H1 (cell line): ENCODE measurements at regions not wholly inside any gene's neighbourhood (a gene's known extent, or its start where the extent isn't known, plus 50 kb on each side); places are given as distances from the start of the nearest gene placed in this dataset.

ENCODE experiments used
- CTCF ChIA-PET: fragments of 300-600 bp; sonication (Branson Sonifier 250); formaldehyde crosslinking; loops from one replicate; lab custom pipeline; 2021; ENCODE audit not compliant: partially characterized antibody; lab: Charles Lee
- POLR2A ChIA-PET: fragments of 300-600 bp; sonication (Branson Sonifier 250); formaldehyde crosslinking; loops from one replicate; lab custom pipeline; 2021; ENCODE audit warnings: inconsistent platforms; ENCODE audit not compliant: partially characterized antibody; lab: Charles Lee
- DNase-seq, 2 experiments: peaks; one replicate each; pipeline versions ENCODE4 v3.0.0 to v3.0.0-alpha.2; 2010 to 2022; ENCODE audit warnings: low spot score in 2 of 2, low read depth in 1 of 2, mixed read lengths in 1 of 2
- FAIRE-seq: peaks from 2 replicates; lab custom pipeline; 2011; peaks lifted over from hg19 to GRCh38; lab: Jason Lieb, UNC
- H2AFZ ChIP-seq: 2 replicates; pipeline ENCODE4 v1.8.1; 2012; ENCODE audit warnings: low read length, inconsistent platforms
- H2AK5ac ChIP-seq: 2 replicates; pipeline ENCODE4 v1.6.1; 2013; ENCODE audit warnings: low read depth, low read length
- H2BK120ac ChIP-seq: replicated peaks from 2 replicates; pipeline ENCODE3; 2013; ENCODE audit warnings: low read depth, low read length, inconsistent platforms
- H2BK12ac ChIP-seq: 2 replicates; pipeline ENCODE4 v1.6.1; 2013; ENCODE audit warnings: low read depth, low read length
- H2BK15ac ChIP-seq: 2 replicates; pipeline ENCODE4 v1.6.1; 2013; ENCODE audit warnings: low read length
- H2BK20ac ChIP-seq: 2 replicates; pipeline ENCODE4 v1.6.1; 2013; ENCODE audit warnings: low read length
- H2BK5ac ChIP-seq: 2 replicates; pipeline ENCODE4 v1.6.1; 2013; ENCODE audit warnings: low read depth, low read length
- H3K14ac ChIP-seq: 2 replicates; pipeline ENCODE4 v1.6.1; 2013; ENCODE audit warnings: inconsistent platforms; ENCODE audit not compliant: insufficient read length
- H3K18ac ChIP-seq: 2 replicates; pipeline ENCODE4 v1.6.1; 2013; ENCODE audit warnings: low read length; ENCODE audit errors: extremely low read depth
- H3K23ac ChIP-seq: 2 replicates; pipeline ENCODE4 v1.6.1; 2013; ENCODE audit warnings: inconsistent platforms; ENCODE audit not compliant: insufficient read length
- H3K23me2 ChIP-seq: 2 replicates; pipeline ENCODE4 v1.6.1; 2013; ENCODE audit warnings: low read depth, low read length
- H3K27ac ChIP-seq: 2 replicates; pipeline ENCODE4 v1.6.1; 2011; ENCODE audit warnings: low read depth, low read length, inconsistent platforms
- H3K27me3 ChIP-seq, 4 experiments: replicated peaks in 1 of 4; 1 replicate in 1 of 4; 2 replicates in 3 of 4; pipeline versions ENCODE4 v1.6.1 to v1.8.1; 2011 to 2013; ENCODE audit warnings: low read length in 3 of 4, mild to moderate bottlenecking in 3 of 4, inconsistent platforms in 2 of 4, mixed read lengths in 2 of 4, moderate library complexity in 1 of 4; ENCODE audit not compliant: control insufficient read depth in 3 of 4, insufficient read depth in 3 of 4; ENCODE audit errors: extremely low read depth in 1 of 4
- H3K36me3 ChIP-seq, 4 experiments: 2 replicates each; pipeline versions ENCODE4 v1.6.1 to v1.8.1; 2011 to 2013; ENCODE audit warnings: mild to moderate bottlenecking in 4 of 4, low read length in 3 of 4, moderate library complexity in 2 of 4, control low read depth in 1 of 4, inconsistent platforms in 1 of 4; ENCODE audit not compliant: insufficient read depth in 4 of 4, control insufficient read depth in 2 of 4
- H3K4ac ChIP-seq: replicated peaks from 2 replicates; pipeline ENCODE3; 2013; ENCODE audit warnings: low read length, low read depth, mixed read lengths, inconsistent platforms; ENCODE audit not compliant: insufficient read length
- H3K4me1 ChIP-seq, 4 experiments: replicated peaks in 1 of 4; 1 replicate in 1 of 4; 2 replicates in 3 of 4; pipeline versions ENCODE4 v1.6.1 to v1.8.1; 2011 to 2013; ENCODE audit warnings: low read length in 3 of 4, inconsistent platforms in 2 of 4, mixed read lengths in 1 of 4; ENCODE audit not compliant: insufficient read depth in 4 of 4, control insufficient read depth in 3 of 4
- H3K4me2 ChIP-seq, 2 experiments: 2 replicates each; pipeline versions ENCODE4 v1.6.1 to v1.8.1; 2011 to 2013; ENCODE audit warnings: low read depth in 2 of 2, low read length in 2 of 2, control low read depth in 1 of 2, inconsistent platforms in 1 of 2, mild to moderate bottlenecking in 1 of 2; ENCODE audit not compliant: insufficient read depth in 1 of 2
- H3K4me3 ChIP-seq, 4 experiments: fragments of 200-600, 300-600 bp in 1 of 4; sonication (generic), shearing (Covaris generic), sonication (Bioruptor Twin) in 1 of 4; 2 replicates each; pipeline versions ENCODE4 v1.5.1 to v1.8.1; 2011 to 2016; ENCODE audit warnings: low read length in 4 of 4, low read depth in 3 of 4, control low read depth in 2 of 4, inconsistent platforms in 2 of 4, mild to moderate bottlenecking in 2 of 4, mixed read lengths in 1 of 4, moderate library complexity in 1 of 4; ENCODE audit not compliant: insufficient read depth in 2 of 4; ENCODE audit errors: extremely low read depth in 1 of 4
- H3K56ac ChIP-seq: replicated peaks from 2 replicates; pipeline ENCODE3; 2013; ENCODE audit warnings: low read depth, mild to moderate bottlenecking, mixed read lengths, low read length, inconsistent platforms; ENCODE audit not compliant: insufficient read length
- H3K79me1 ChIP-seq: 2 replicates; pipeline ENCODE4 v1.6.1; 2013; ENCODE audit warnings: low read depth, low read length, control low read depth
- H3K79me2 ChIP-seq, 2 experiments: 2 replicates each; pipeline versions ENCODE4 v1.6.1 to v1.8.1; 2012 to 2013; ENCODE audit warnings: low read length in 2 of 2, mild to moderate bottlenecking in 2 of 2, inconsistent platforms in 1 of 2; ENCODE audit not compliant: insufficient read depth in 2 of 2, control insufficient read depth in 1 of 2
- H3K9ac ChIP-seq, 4 experiments: replicated peaks in 1 of 4; 1 replicate in 1 of 4; 2 replicates in 3 of 4; pipeline versions ENCODE4 v1.6.1 to v1.8.1; 2011 to 2013; ENCODE audit warnings: low read depth in 3 of 4, low read length in 3 of 4, control low read depth in 2 of 4, mild to moderate bottlenecking in 2 of 4, moderate library complexity in 2 of 4, inconsistent platforms in 1 of 4; ENCODE audit errors: extremely low read depth in 1 of 4
- H3K9me3 ChIP-seq, 2 experiments: 2 replicates each; pipeline versions ENCODE4 v1.6.1 to v1.8.1; 2012 to 2013; ENCODE audit warnings: mild to moderate bottlenecking in 2 of 2, moderate library complexity in 2 of 2, control low read depth in 1 of 2, inconsistent platforms in 1 of 2, low read depth in 1 of 2, low read length in 1 of 2, mixed read lengths in 1 of 2; ENCODE audit not compliant: insufficient read depth in 2 of 2
- H4K20me1 ChIP-seq, 2 experiments: replicated peaks in 1 of 2; 2 replicates each; pipeline versions ENCODE3 to v1.8.1; 2011 to 2013; ENCODE audit warnings: inconsistent platforms in 2 of 2, low read length in 2 of 2, mild to moderate bottlenecking in 1 of 2; ENCODE audit not compliant: insufficient read depth in 2 of 2, control insufficient read depth in 1 of 2
- H4K5ac ChIP-seq: 2 replicates; pipeline ENCODE4 v1.6.1; 2013; ENCODE audit warnings: low read length, low read depth, mixed read lengths, inconsistent platforms; ENCODE audit not compliant: insufficient read length
- H4K8ac ChIP-seq: 2 replicates; pipeline ENCODE4 v1.8.0; 2013; ENCODE audit warnings: mild to moderate bottlenecking, moderate library complexity, low read length, inconsistent platforms; ENCODE audit not compliant: insufficient read depth; ENCODE audit errors: extremely low read depth
- H4K91ac ChIP-seq: replicated peaks from 2 replicates; pipeline ENCODE3; 2013; ENCODE audit warnings: low read length, mixed read lengths, inconsistent platforms; ENCODE audit not compliant: insufficient read length
- CBX5 ChIP-seq: fragments of 300-800, 300-1000 bp; sonication (generic); IDR thresholded peaks from 2 replicates; pipeline ENCODE4 v1.7.1; 2016; ENCODE audit warnings: antibody characterized with exemption, low read length, low read depth
- JUND ChIP-seq: IDR thresholded peaks from 2 replicates; pipeline ENCODE4 v1.6.1; 2011; ENCODE audit warnings: mild to moderate bottlenecking, improper control_type of control experiment, low read length
- PHF8 ChIP-seq: fragments of 200-600 bp; sonication (generic); conservative IDR thresholded peaks from 2 replicates; pipeline ENCODE4 v1.7.1; 2012; ENCODE audit warnings: low read depth, mild to moderate bottlenecking, inconsistent platforms, low read length, moderate library complexity
- POLR2A ChIP-seq, 2 experiments: IDR thresholded peaks; 1 replicate in 1 of 2; 2 replicates in 1 of 2; pipeline ENCODE4 v1.6.1; 2011; ENCODE audit warnings: low read depth in 2 of 2, low read length in 2 of 2, mild to moderate bottlenecking in 2 of 2; ENCODE audit errors: control extremely low read depth in 1 of 2
- SP4 ChIP-seq: IDR thresholded peaks from 2 replicates; pipeline ENCODE4 v1.6.1; 2012; ENCODE audit warnings: low read length, inconsistent platforms
- TAF7 ChIP-seq: optimal IDR thresholded peaks from 2 replicates; pipeline ENCODE3; 2011; ENCODE audit warnings: low read depth, mild to moderate bottlenecking, inconsistent platforms, low read length, moderate library complexity, borderline replicate concordance
- TBP ChIP-seq: IDR thresholded peaks from 2 replicates; pipeline ENCODE4 v1.6.1; 2011; ENCODE audit warnings: low read depth, low read length, improper control_type of control experiment
- USF2 ChIP-seq: IDR thresholded peaks from 2 replicates; pipeline ENCODE4 v1.6.1; 2011; ENCODE audit warnings: low read length, improper control_type of control experiment
- WGBS, 2 experiments: shearing (Covaris generic) in 1 of 2; methylation state at CpG; one replicate each; pipeline versions ENCODE4 v1.1.6 to v1.1.7; 2013 to 2015; ENCODE audit warnings: low lambda C conversion rate in 2 of 2, mixed read lengths in 2 of 2, inconsistent platforms in 1 of 2, low coverage in 1 of 2, missing lambda C conversion rate in 1 of 2; ENCODE audit not compliant: insufficient replicate concordance in 2 of 2, insufficient coverage in 1 of 2, insufficient read length in 1 of 2; ENCODE audit errors: extremely low coverage in 1 of 2, missing lambda C conversion rate in 1 of 2; 5-methylcytosine and 5-hydroxymethylcytosine counted together

- no peak for TF ChIP-seq TBP
Observed at GRCh38 chr13:50675651-50676050, 167.8 kb downstream of the DLEU7 start (continued).

GRCh38 chr13:50676602-50677001, 166.9 kb downstream of the DLEU7 start:
- Histone ChIP-seq H4K20me1 (no peaks in the 10 kb centered on the region), H2BK120ac (no peak overlapping the region), H2BK12ac (no peak overlapping the region), H3K79me2 (no peaks in the 10 kb centered on the region), H3K56ac (no peak overlapping the region), H3K4me2 (no peak overlapping the region), H3K18ac (no peak overlapping the region), H3K4me3 (no peak overlapping the region), H3K9me3 (no peaks in the 10 kb centered on the region), H3K36me3 (no peaks in the 10 kb centered on the region; a peak in 1 of 8 replicates), H4K91ac (no peak overlapping the region), H2AFZ (no peak overlapping the region), H3K23ac (no peak overlapping the region), H3K4me1 (no peaks in the 10 kb centered on the region), H2AK5ac (no peak overlapping the region), H2BK20ac (no peak overlapping the region), H3K23me2 (no peaks in the 10 kb centered on the region), H3K9ac (no peak overlapping the region), H3K27me3 (no peaks in the 10 kb centered on the region), H2BK15ac (no peak overlapping the region), H4K5ac (no peak overlapping the region), H3K4ac (no peak overlapping the region), H3K79me1 (no peaks in the 10 kb centered on the region; the same call in 1 of the 2 replicates), H3K27ac (no peak overlapping the region), H3K14ac (no peak overlapping the region), H4K8ac (no peak overlapping the region), H2BK5ac (no peak overlapping the region)
- ChIA-PET CTCF (interaction anchor here (0.8 kb wide), 1 partner anchor 393 kb away, joined by 3 read pairs; no protein-coding TSS in a partner anchor), POLR2A (no interaction called here)
- WGBS, 2 experiments = 91% methylated on average over 1 of the region's 1 CpG; no CpG with 5 or more reads in 1 of the 2 experiments
- TF ChIP-seq SP4 (no peak), PHF8 (no peak), USF2 (no peak), TAF7 (no peak), POLR2A (IDR thresholded peaks at IDR 0.05; ENCODE audit: control extremely low read depth in 1 of 2, low read depth in 2 of 2, low read length in 2 of 2) (no peak), CBX5 (no peak), JUND (no peak)
- no peak for FAIRE-seq
- no peak for DNase-seq
